Lung (tissue), 11 donors: ENCODE measurements at regions not wholly inside any gene's neighbourhood (a gene's known extent, or its start where the extent isn't known, plus 50 kb on each side); places are given as distances from the start of the nearest gene placed in this dataset.

ENCODE experiments used
- ATAC-seq: fragments of 200-7000 bp; cut with Tn5 transposase; one replicate; pipeline ENCODE4 v1.9.1; 2020; ENCODE audit warnings: moderate number of reproducible peaks; ENCODE audit not compliant: insufficient read depth, low FRiP score
- DNase-seq, 3 donors: peaks; one replicate each; pipeline ENCODE4 v3.0.0-alpha.2; 2013 to 2017
- H3K27ac ChIP-seq, 2 donors: one replicate each; pipeline ENCODE4 v1.5.1; 2013; ENCODE audit warnings: mild to moderate bottlenecking in 2 of 2, moderate library complexity in 2 of 2, control low read depth in 1 of 2, inconsistent platforms in 1 of 2, low read depth in 1 of 2, low read length in 1 of 2
- H3K27me3 ChIP-seq, 3 donors: one replicate each; pipeline ENCODE4 v1.5.1; 2013; ENCODE audit warnings: low read length in 2 of 3; ENCODE audit not compliant: control insufficient read depth in 3 of 3, insufficient read depth in 3 of 3
- H3K36me3 ChIP-seq, 4 donors: one replicate each; pipeline ENCODE4 v1.5.1; 2013; ENCODE audit warnings: low read length in 4 of 4, mild to moderate bottlenecking in 1 of 4, moderate library complexity in 1 of 4; ENCODE audit not compliant: control insufficient read depth in 4 of 4, insufficient read depth in 4 of 4
- H3K4me1 ChIP-seq, 5 donors: one replicate each; pipeline ENCODE4 v1.5.1; 2013; ENCODE audit warnings: low read length in 5 of 5, mild to moderate bottlenecking in 2 of 5, moderate library complexity in 1 of 5; ENCODE audit not compliant: control insufficient read depth in 5 of 5, insufficient read depth in 5 of 5
- H3K4me3 ChIP-seq: one replicate; pipeline ENCODE4 v1.5.1; 2013; ENCODE audit warnings: mild to moderate bottlenecking, control low read depth, moderate library complexity
- H3K9ac ChIP-seq, 2 donors: one replicate each; pipeline ENCODE4 v1.5.1; 2013; ENCODE audit warnings: low read length in 2 of 2, control low read depth in 1 of 2; ENCODE audit not compliant: insufficient read depth in 1 of 2
- H3K9me3 ChIP-seq, 4 donors: one replicate each; pipeline ENCODE4 v1.5.1; 2013; ENCODE audit warnings: low read length in 3 of 4, mild to moderate bottlenecking in 1 of 4, moderate library complexity in 1 of 4; ENCODE audit not compliant: control insufficient read depth in 4 of 4, insufficient read depth in 3 of 4
- WGBS, 2 donors: extraction: QIAGEN DNeasy Blood & Tissue Kit; methylation state at CpG; one replicate each; pipeline ENCODE4 v1.1.7; 2013; 5-methylcytosine and 5-hydroxymethylcytosine counted together
- TF ChIP-seq, protein P1 (sequence below): IDR thresholded peaks from 2 replicates; pipeline ENCODE4 v1.5.1; 2012; ENCODE audit warnings: mild to moderate bottlenecking; ENCODE audit errors: control extremely low read depth, extremely low read depth
- donor health status: control.
- donor health status: control.
- donor health status: Bipolar disorder and iron deficiency.
- donor health status: healthy.
- donor health status: DM: yes; HTN: yes; CAD: no.

DNA sequence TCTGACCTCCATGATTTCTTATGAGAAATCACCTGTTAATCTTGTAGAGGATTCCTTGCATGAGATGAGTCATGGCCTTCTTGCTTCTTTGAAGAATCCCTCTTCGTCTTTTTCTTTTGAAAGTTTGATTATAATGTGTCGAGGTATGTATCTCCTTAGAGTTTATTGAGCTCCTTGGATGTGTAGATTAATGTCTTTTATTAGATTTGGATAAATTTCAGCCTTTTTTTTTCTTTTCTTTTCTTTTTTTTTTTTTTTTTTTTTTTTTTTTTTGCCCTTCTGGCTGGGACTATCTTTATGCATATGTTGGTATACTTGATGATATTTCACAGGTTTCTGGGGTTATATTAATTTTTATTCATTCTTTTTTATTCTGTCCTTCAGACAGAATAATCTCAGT lies 72.3 kb upstream of the ITGA4 start:
- DNase-seq (no peak), ATAC-seq (no peak)
- Histone ChIP-seq H3K4me3 (no peak overlapping the region), H3K27ac (no peak overlapping the region), H3K27me3 (no peaks in the 10 kb centered on the region), H3K9me3 (peaks cover 0 to 2% (median 0%) of the 10 kb centered on the region in 4 donors), H3K36me3 (no peaks in the 10 kb centered on the region), H3K9ac (no peak overlapping the region), H3K4me1 (peaks cover 0 to 2% (median 0%) of the 10 kb centered on the region in 5 donors)
- TF ChIP-seq, protein P1, sequence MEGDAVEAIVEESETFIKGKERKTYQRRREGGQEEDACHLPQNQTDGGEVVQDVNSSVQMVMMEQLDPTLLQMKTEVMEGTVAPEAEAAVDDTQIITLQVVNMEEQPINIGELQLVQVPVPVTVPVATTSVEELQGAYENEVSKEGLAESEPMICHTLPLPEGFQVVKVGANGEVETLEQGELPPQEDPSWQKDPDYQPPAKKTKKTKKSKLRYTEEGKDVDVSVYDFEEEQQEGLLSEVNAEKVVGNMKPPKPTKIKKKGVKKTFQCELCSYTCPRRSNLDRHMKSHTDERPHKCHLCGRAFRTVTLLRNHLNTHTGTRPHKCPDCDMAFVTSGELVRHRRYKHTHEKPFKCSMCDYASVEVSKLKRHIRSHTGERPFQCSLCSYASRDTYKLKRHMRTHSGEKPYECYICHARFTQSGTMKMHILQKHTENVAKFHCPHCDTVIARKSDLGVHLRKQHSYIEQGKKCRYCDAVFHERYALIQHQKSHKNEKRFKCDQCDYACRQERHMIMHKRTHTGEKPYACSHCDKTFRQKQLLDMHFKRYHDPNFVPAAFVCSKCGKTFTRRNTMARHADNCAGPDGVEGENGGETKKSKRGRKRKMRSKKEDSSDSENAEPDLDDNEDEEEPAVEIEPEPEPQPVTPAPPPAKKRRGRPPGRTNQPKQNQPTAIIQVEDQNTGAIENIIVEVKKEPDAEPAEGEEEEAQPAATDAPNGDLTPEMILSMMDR, result no peak
- WGBS, 2 donors, result 94 to 96% methylated on average over 2 of the region's 2 CpGs

DNA sequence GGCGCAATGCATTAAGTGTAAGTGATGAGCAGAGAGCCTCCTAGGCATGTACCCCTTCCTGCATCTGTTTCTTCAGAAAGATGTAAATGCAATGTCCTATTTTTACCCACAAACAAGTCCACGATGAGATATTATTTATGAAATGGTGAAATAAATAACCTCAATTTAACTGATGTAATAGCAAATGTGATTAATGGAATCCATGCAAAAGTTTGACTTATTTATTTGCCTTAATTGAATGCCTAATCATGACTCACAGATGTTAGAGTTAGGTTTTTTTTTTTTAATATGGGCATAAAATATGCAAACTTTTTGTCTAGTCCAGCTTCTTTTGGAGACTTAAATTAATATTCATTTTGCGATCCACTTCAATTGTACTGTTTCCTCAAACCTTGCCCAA lies 67.7 kb upstream of the ITGA4 start:
- Histone ChIP-seq H3K9ac (no peak overlapping the region), H3K4me3 (no peak overlapping the region), H3K36me3 (no peaks in the 10 kb centered on the region), H3K27me3 (no peaks in the 10 kb centered on the region), H3K9me3 (no peaks in the 10 kb centered on the region), H3K4me1 (peaks cover 0 to 3% (median 0%) of the 10 kb centered on the region in 5 donors), H3K27ac (no peak overlapping the region)
- 74 to 80% methylated on average over 3 of the region's 3 CpGs for WGBS, 2 donors
- no peak for ATAC-seq
- TF ChIP-seq, protein P1, result no peak
- no peak for DNase-seq

DNA sequence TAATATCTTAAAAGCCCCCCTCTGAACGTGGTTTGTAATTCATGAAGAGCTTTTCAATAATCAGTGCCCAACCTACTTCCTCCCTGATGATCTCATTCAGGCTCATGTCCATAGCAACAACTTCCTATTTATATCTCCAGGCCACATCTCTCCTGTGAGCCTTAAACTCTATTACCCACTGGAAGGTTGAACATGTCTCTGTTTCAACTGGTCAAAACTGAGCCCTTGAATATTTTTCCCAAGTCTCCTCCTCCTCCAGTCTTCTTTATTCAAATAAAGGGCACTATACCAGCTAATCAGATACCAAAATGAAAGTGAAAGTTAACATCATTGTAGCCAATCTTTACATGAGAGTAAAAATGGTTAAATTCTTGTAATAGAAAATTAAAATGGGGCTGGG lies 63.7 kb upstream of the ITGA4 start:
- Histone ChIP-seq H3K36me3 (no peaks in the 10 kb centered on the region), H3K4me3 (no peak overlapping the region), H3K9ac (no peak overlapping the region), H3K9me3 (no peaks in the 10 kb centered on the region), H3K27ac (no peak overlapping the region), H3K4me1 (peaks cover 0 to 3% (median 0%) of the 10 kb centered on the region in 5 donors), H3K27me3 (no peaks in the 10 kb centered on the region)
- DNase-seq (peak in 2 of 3 donors; percentile 40 to 42), ATAC-seq (no peak)
- TF ChIP-seq, protein P1, result no peak
- WGBS, 2 donors, result 3 to 6% methylated on average over 1 of the region's 1 CpG

DNA sequence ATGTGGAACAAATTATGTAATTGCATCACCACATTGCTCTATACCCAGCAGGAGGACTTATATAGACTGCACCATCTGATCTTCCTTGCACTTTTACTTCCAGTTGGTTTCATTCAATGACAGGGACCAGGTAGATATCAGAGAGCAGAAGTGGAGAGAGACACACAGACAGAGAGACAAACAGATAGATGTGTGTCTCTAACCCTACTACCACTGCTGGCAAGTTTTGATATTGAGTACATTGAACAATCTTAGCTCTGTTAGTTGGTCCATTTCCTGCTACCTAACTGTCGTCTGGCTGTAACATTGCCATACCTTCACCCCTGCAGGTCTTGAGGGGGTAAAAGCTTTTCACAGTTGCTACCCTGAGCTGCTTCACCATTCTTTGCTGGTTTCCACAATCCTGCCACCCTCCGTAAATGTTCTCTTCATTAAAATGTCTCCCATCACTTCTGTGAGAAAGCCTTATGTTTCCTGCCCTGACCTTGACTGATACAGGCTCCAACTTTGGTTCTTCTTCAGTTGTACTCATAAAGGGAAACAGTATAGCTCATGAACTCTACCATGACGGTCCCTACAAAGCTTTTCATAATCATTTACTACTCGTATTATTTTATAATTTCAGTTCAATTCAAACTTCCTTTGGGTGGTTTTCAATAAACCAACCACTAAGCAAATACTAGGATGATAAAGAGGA lies 62.3 kb upstream of the ITGA4 start:
- ATAC-seq (no peak), DNase-seq (no peak)
- Histone ChIP-seq H3K27ac (no peak overlapping the region), H3K4me3 (no peak overlapping the region), H3K4me1 (peaks cover 0 to 3% (median 0%) of the 10 kb centered on the region in 5 donors), H3K27me3 (no peaks in the 10 kb centered on the region), H3K9ac (no peak overlapping the region), H3K9me3 (no peaks in the 10 kb centered on the region), H3K36me3 (no peaks in the 10 kb centered on the region)
- TF ChIP-seq, protein P1, result no peak
- 32 to 52% methylated on average over 4 of the region's 4 CpGs for WGBS, 2 donors
